Vagina (tissue), 2 donors: ENCODE measurements at regions not wholly inside any gene's neighbourhood (a gene's known extent, or its start where the extent isn't known, plus 50 kb on each side); places are given as distances from the start of the nearest gene placed in this dataset.

Experiments
- CTCF ChIP-seq, 3 experiments: fragments of 450-650 bp in 2 of 3; fragments of 200-600 bp in 1 of 3; sonication (generic) in 1 of 3; IDR thresholded peaks; one replicate each; pipeline ENCODE4 v1.5.1; 2017 to 2019; ENCODE audit warnings: antibody characterized with exemption in 3 of 3, mild to moderate bottlenecking in 2 of 3, moderate library complexity in 2 of 3
- POLR2A ChIP-seq, 2 donors: fragments of 450-650 bp; IDR thresholded peaks; one replicate each; pipeline ENCODE4 v1.6.1; 2017; ENCODE audit warnings: antibody characterized with exemption in 2 of 2, mild to moderate bottlenecking in 2 of 2, moderate library complexity in 2 of 2
- POLR2AphosphoS5 ChIP-seq, 2 donors: sonication (generic); formaldehyde crosslinking; IDR thresholded peaks; one replicate each; pipeline ENCODE4 v1.9.0; 2017; ENCODE audit warnings: antibody characterized with exemption in 2 of 2, mild to moderate bottlenecking in 2 of 2, low read depth in 1 of 2; ENCODE audit not compliant: insufficient read depth in 1 of 2

GRCh38 chr6:25177500-25178028 lies 101.6 kb upstream of the CARMIL1 start:
- TF ChIP-seq POLR2A (IDR thresholded peaks at IDR 0.05), result no peak
- no peak for TF ChIP-seq CTCF (IDR thresholded peaks at IDR 0.05)
- TF ChIP-seq POLR2AphosphoS5 (IDR thresholded peaks at IDR 0.05; ENCODE audit: insufficient read depth in 1 of 2, low read depth in 1 of 2), result no peak
